ENCODE measurements at regions not wholly inside any gene's neighbourhood (a gene's known extent, or its start where the extent isn't known, plus 50 kb on each side); places are given as distances from the start of the nearest gene placed in this dataset.

GRCh38 chr6:169048185-169048864 is 205.3 kb downstream of the THBS2 start:
- DNase-seq, result no peak

DNA sequence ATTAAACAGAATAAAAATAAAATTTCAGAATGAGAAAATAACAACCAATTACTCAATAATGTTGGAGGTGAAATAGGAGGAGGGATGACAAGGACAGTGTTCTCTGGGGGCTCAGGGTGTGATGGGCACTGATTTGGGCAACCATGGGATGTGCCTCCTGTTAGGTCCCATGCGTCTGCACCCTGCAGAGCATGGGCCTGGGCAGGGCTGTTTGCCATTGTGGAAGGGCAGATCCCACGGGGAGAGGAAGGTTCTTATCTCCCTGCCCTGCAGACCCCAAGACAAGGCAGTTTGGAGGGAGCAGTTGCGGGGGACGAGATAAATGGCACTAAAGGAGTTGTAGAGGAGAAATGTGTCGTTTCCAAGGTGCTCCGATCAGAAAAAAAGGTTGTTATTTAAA is 206.3 kb downstream of the THBS2 start:
- 87 to 93% methylated on average over 3 to 6 of the region's 6 CpGs for WGBS, 2 experiments (ENCODE audit: insufficient coverage in 1 of 2, insufficient read length in 1 of 2)
- no peak overlapping the region for H3K27ac ChIP-seq (ENCODE audit: low read depth, low read length)
- no peaks in the 10 kb centered on the region for H3K9me3 ChIP-seq (ENCODE audit: control insufficient read depth, low read length)
- H3K27ac Mint-ChIP-seq, result no peak overlapping the region
- H3K4me3 ChIP-seq (ENCODE audit: low read length), result no peak overlapping the region
- H3K9ac ChIP-seq (ENCODE audit: extremely low read depth, low read length, poor library complexity, severe bottlenecking), result no peak overlapping the region
- no peaks in the 10 kb centered on the region for H3K36me3 ChIP-seq (ENCODE audit: control insufficient read depth, insufficient read depth, low read length)
- no peaks in the 10 kb centered on the region for H3K9me3 Mint-ChIP-seq
- no peak for DNase-seq
- TF ChIP-seq, protein P1, sequence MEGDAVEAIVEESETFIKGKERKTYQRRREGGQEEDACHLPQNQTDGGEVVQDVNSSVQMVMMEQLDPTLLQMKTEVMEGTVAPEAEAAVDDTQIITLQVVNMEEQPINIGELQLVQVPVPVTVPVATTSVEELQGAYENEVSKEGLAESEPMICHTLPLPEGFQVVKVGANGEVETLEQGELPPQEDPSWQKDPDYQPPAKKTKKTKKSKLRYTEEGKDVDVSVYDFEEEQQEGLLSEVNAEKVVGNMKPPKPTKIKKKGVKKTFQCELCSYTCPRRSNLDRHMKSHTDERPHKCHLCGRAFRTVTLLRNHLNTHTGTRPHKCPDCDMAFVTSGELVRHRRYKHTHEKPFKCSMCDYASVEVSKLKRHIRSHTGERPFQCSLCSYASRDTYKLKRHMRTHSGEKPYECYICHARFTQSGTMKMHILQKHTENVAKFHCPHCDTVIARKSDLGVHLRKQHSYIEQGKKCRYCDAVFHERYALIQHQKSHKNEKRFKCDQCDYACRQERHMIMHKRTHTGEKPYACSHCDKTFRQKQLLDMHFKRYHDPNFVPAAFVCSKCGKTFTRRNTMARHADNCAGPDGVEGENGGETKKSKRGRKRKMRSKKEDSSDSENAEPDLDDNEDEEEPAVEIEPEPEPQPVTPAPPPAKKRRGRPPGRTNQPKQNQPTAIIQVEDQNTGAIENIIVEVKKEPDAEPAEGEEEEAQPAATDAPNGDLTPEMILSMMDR (conservative IDR thresholded peaks at IDR 0.05), result no peak
- no peaks in the 10 kb centered on the region for H3K27me3 Mint-ChIP-seq (ENCODE audit: insufficient read depth)
- no peaks in the 10 kb centered on the region for H3K27me3 ChIP-seq (ENCODE audit: control insufficient read depth, insufficient read depth, low read length, poor library complexity, severe bottlenecking)
- H3K4me1 ChIP-seq (ENCODE audit: control insufficient read depth, insufficient read depth, low read length), result no peaks in the 10 kb centered on the region
- no peaks in the 10 kb centered on the region for H3K36me3 Mint-ChIP-seq (ENCODE audit: low read depth)
- no peaks in the 10 kb centered on the region for H3K4me1 Mint-ChIP-seq
- H3K4me3 Mint-ChIP-seq, result no peak overlapping the region

More at GRCh38 chr6:169048185-169048864, 205.3 kb downstream of the THBS2 start:
- H3K27ac Mint-ChIP-seq, result no peak overlapping the region
- TF ChIP-seq, protein P1 (conservative IDR thresholded peaks at IDR 0.05), result no peak
- no peaks in the 10 kb centered on the region for H3K36me3 ChIP-seq (ENCODE audit: control insufficient read depth, insufficient read depth, low read length)
- H3K27ac ChIP-seq (ENCODE audit: low read depth, low read length), result no peak overlapping the region
- H3K4me3 Mint-ChIP-seq, result no peak overlapping the region
- no peak overlapping the region for H3K9ac ChIP-seq (ENCODE audit: extremely low read depth, low read length, poor library complexity, severe bottlenecking)
- no peaks in the 10 kb centered on the region for H3K36me3 Mint-ChIP-seq (ENCODE audit: low read depth)
- H3K4me1 Mint-ChIP-seq, result no peaks in the 10 kb centered on the region
- no peaks in the 10 kb centered on the region for H3K27me3 ChIP-seq (ENCODE audit: control insufficient read depth, insufficient read depth, low read length, poor library complexity, severe bottlenecking)
- H3K4me3 ChIP-seq (ENCODE audit: low read length), result no peak overlapping the region
- WGBS, 2 experiments (ENCODE audit: insufficient coverage in 1 of 2, insufficient read length in 1 of 2), result 91 to 94% methylated on average over 14 to 18 of the region's 18 CpGs
- H3K9me3 ChIP-seq (ENCODE audit: control insufficient read depth, low read length), result no peaks in the 10 kb centered on the region
- no peaks in the 10 kb centered on the region for H3K27me3 Mint-ChIP-seq (ENCODE audit: insufficient read depth)
- H3K9me3 Mint-ChIP-seq, result no peaks in the 10 kb centered on the region
- no peaks in the 10 kb centered on the region for H3K4me1 ChIP-seq (ENCODE audit: control insufficient read depth, insufficient read depth, low read length)

DNA sequence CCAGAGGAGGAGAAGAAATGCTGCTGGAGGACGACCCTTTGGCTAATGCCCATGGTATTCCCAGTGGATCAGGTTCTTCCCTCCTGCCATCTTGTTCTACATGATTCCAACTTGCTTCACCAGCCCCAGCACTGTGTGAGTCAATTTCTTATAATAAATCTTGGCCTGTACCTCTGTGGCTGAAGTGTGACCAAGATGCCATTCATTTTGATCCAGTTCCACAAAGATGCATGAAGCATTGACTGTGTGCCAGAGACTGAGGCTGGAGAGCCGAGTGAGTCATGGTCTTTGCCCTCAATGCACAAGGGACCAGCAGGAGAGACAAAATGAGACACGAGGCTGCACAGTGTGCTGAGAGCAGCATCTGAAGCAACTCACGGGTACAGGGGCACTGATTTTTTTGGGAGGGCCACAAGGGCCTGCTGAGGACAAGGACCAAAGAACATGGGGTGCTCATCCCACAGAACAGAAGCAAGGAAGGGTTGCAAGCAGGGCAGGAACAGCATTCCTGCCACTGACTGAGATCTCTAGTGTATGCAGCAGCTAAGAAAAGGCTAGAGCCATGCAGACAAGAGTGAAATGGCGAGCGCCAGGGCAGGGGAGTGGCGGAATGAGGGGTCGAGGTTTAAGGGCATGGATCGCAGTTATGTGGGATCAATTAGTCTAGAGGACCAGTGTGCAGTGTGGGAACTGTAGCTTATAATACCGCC is 207.0 kb downstream of the THBS2 start:
- Histone ChIP-seq H3K4me1 (ENCODE audit: control insufficient read depth, insufficient read depth, low read length) (no peaks in the 10 kb centered on the region), H3K27ac (ENCODE audit: low read depth, low read length) (no peak overlapping the region), H3K4me3 (ENCODE audit: low read length) (no peak overlapping the region), H3K9ac (ENCODE audit: extremely low read depth, low read length, poor library complexity, severe bottlenecking) (no peak overlapping the region), H3K27me3 (ENCODE audit: control insufficient read depth, insufficient read depth, low read length, poor library complexity, severe bottlenecking) (no peaks in the 10 kb centered on the region), H3K9me3 (ENCODE audit: control insufficient read depth, low read length) (no peaks in the 10 kb centered on the region), H3K36me3 (ENCODE audit: control insufficient read depth, insufficient read depth, low read length) (no peaks in the 10 kb centered on the region)
- Mint-ChIP-seq H3K4me1 (no peaks in the 10 kb centered on the region), H3K27me3 (ENCODE audit: insufficient read depth) (no peaks in the 10 kb centered on the region), H3K36me3 (ENCODE audit: low read depth) (no peaks in the 10 kb centered on the region), H3K4me3 (no peak overlapping the region), H3K9me3 (no peaks in the 10 kb centered on the region), H3K27ac (no peak overlapping the region)
- TF ChIP-seq, protein P1 (conservative IDR thresholded peaks at IDR 0.05), result no peak
- no peak for DNase-seq
- WGBS, 2 experiments (ENCODE audit: insufficient coverage in 1 of 2, insufficient read length in 1 of 2), result 90 to 92% methylated on average over 5 to 10 of the region's 10 CpGs

Measured in endodermal cell (in vitro differentiated cells).